GM23248 (cell line): ENCODE measurements at regions not wholly inside any gene's neighbourhood (a gene's known extent, or its start where the extent isn't known, plus 50 kb on each side); places are given as distances from the start of the nearest gene placed in this dataset.

Experiments
- EZH2 ChIP-seq: fragments of 200-600 bp; sonication (generic); IDR thresholded peaks from 2 replicates; pipeline ENCODE4 v1.6.1; 2018; ENCODE audit warnings: antibody characterized with exemption, mild to moderate bottlenecking; ENCODE audit not compliant: insufficient read depth, poor library complexity, severe bottlenecking
- EZH2phosphoT487 ChIP-seq: fragments of 200-600 bp; sonication (generic); IDR thresholded peaks from 2 replicates; pipeline ENCODE4 v1.6.1; 2018; ENCODE audit warnings: antibody characterized with exemption, moderate library complexity, mild to moderate bottlenecking, low read depth; ENCODE audit not compliant: insufficient read depth

DNA sequence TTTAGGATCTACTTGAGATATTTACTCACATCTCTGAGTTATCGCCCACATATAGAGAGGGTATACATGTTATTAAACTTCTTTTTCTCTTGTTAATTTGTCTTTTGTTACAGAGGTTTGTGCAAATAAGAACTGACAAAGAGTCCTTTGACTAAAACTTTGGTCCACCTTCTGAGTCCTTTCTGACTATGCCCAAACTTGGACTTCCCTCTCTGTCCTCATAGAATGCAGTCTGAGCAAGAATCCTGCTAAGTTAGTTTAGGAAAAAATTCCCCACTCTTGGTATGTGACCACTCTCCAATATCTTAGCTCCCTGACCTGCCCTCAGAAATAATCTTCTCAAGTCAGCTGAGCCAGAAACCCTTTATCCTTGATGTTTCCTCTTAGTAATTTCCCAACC is 257.5 kb upstream of the REG3G start:
- TF ChIP-seq EZH2phosphoT487, result no peak
- TF ChIP-seq EZH2, result no peak
